GM12878 (cell line): ENCODE measurements at regions not wholly inside any gene's neighbourhood (a gene's known extent, or its start where the extent isn't known, plus 50 kb on each side); places are given as distances from the start of the nearest gene placed in this dataset.

Source experiments
- BACH1 ChIP-seq: fragments of 450-650 bp; IDR thresholded peaks from 2 replicates; pipeline ENCODE4 v1.6.1; 2017; ENCODE audit warnings: mild to moderate bottlenecking, borderline replicate concordance
- BMI1 ChIP-seq: fragments of 450-650 bp; IDR thresholded peaks from 2 replicates; pipeline ENCODE4 v1.6.1; 2016; ENCODE audit warnings: mild to moderate bottlenecking, moderate library complexity, borderline replicate concordance
- BRCA1 ChIP-seq: IDR thresholded peaks from 2 replicates; pipeline ENCODE4 v1.6.1; 2011; ENCODE audit warnings: low read depth, low read length, improper control_type of control experiment
- CHD1 ChIP-seq: IDR thresholded peaks from 2 replicates; pipeline ENCODE4 v1.6.1; 2012; ENCODE audit warnings: low read depth, low read length, improper control_type of control experiment
- ELK1 ChIP-seq: IDR thresholded peaks from 2 replicates; pipeline ENCODE4 v1.6.1; 2012; ENCODE audit warnings: low read depth, low read length, improper control_type of control experiment
- HCFC1 ChIP-seq: fragments of 150-350 bp; IDR thresholded peaks from 2 replicates; pipeline ENCODE4 v1.6.1; 2014; ENCODE audit warnings: low read length
- MEF2A ChIP-seq: IDR thresholded peaks from 2 replicates; pipeline ENCODE4 v1.6.1; 2011; ENCODE audit warnings: low read depth, mild to moderate bottlenecking, low read length, moderate library complexity; ENCODE audit not compliant: insufficient read depth
- MTA3 ChIP-seq: IDR thresholded peaks from 2 replicates; pipeline ENCODE4 v1.6.1; 2012; ENCODE audit warnings: low read length, inconsistent platforms, borderline replicate concordance
- MYC ChIP-seq: IDR thresholded peaks from 2 replicates; pipeline ENCODE4 v1.6.1; 2011; ENCODE audit warnings: mild to moderate bottlenecking, low read length, moderate library complexity, inconsistent platforms; ENCODE audit not compliant: insufficient read depth, insufficient replicate concordance, insufficient read length, severe bottlenecking
- NFXL1 ChIP-seq: fragments of 450-650 bp; IDR thresholded peaks from 2 replicates; pipeline ENCODE4 v1.6.1; 2017; ENCODE audit warnings: antibody characterized with exemption, mild to moderate bottlenecking, borderline replicate concordance
- NR2F1 ChIP-seq: fragments of 450-650 bp; conservative IDR thresholded peaks from 2 replicates; pipeline ENCODE4 v1.6.1; 2017; ENCODE audit warnings: mild to moderate bottlenecking
- PKNOX1 ChIP-seq: fragments of 450-650 bp; IDR thresholded peaks from 2 replicates; pipeline ENCODE4 v1.6.1; 2016; ENCODE audit warnings: mild to moderate bottlenecking
- POLR2A ChIP-seq: IDR thresholded peaks from 2 replicates; pipeline ENCODE4 v1.6.1; 2011; ENCODE audit warnings: low read depth, mild to moderate bottlenecking, low read length
- POU2F2 ChIP-seq: IDR thresholded peaks from 3 replicates; pipeline ENCODE4 v1.6.1; 2011; ENCODE audit warnings: low read depth, mild to moderate bottlenecking, low read length, borderline replicate concordance
- RAD21 ChIP-seq: IDR thresholded peaks from 2 replicates; pipeline ENCODE4 v1.6.1; 2011; ENCODE audit warnings: mild to moderate bottlenecking, low read depth, low read length, moderate library complexity; ENCODE audit not compliant: insufficient read depth
- REST ChIP-seq: IDR thresholded peaks from 2 replicates; pipeline ENCODE4 v1.6.1; 2012; ENCODE audit warnings: mild to moderate bottlenecking, low read depth, low read length
- SREBF1 ChIP-seq: IDR thresholded peaks from 2 replicates; pipeline ENCODE4 v1.6.1; 2012; ENCODE audit warnings: mild to moderate bottlenecking, low read length
- STAT3 ChIP-seq: IDR thresholded peaks from 2 replicates; pipeline ENCODE4 v1.6.1; 2011; ENCODE audit warnings: low read depth, low read length, improper control_type of control experiment
- TCF12 ChIP-seq: IDR thresholded peaks from 2 replicates; pipeline ENCODE4 v1.6.1; 2011; ENCODE audit warnings: low read depth, mild to moderate bottlenecking, low read length
- WRNIP1 ChIP-seq: IDR thresholded peaks from 2 replicates; pipeline ENCODE4 v1.6.1; 2011; ENCODE audit warnings: low read depth, low read length, improper control_type of control experiment, borderline replicate concordance
- YY1 ChIP-seq: IDR thresholded peaks from 2 replicates; pipeline ENCODE4 v1.6.1; 2011; ENCODE audit warnings: low read depth, mild to moderate bottlenecking, low read length
- ZNF207 ChIP-seq: fragments of 450-650 bp; IDR thresholded peaks from 2 replicates; pipeline ENCODE4 v1.6.1; 2014; ENCODE audit warnings: antibody characterized with exemption, mild to moderate bottlenecking, borderline replicate concordance
- ZNF622 ChIP-seq: fragments of 450-650 bp; IDR thresholded peaks from 2 replicates; pipeline ENCODE4 v1.6.1; 2017; ENCODE audit warnings: mild to moderate bottlenecking, inconsistent platforms
- TF ChIP-seq, protein P1 (sequence below): fragments of 450-650 bp; IDR thresholded peaks from 2 replicates; pipeline ENCODE4 v1.6.1; 2017; ENCODE audit warnings: borderline replicate concordance
- TF ChIP-seq, protein P2 (sequence below): IDR thresholded peaks from 2 replicates; pipeline ENCODE4 v1.6.1; 2012; ENCODE audit warnings: low read depth, low read length, improper control_type of control experiment

- TF ChIP-seq, protein P1, sequence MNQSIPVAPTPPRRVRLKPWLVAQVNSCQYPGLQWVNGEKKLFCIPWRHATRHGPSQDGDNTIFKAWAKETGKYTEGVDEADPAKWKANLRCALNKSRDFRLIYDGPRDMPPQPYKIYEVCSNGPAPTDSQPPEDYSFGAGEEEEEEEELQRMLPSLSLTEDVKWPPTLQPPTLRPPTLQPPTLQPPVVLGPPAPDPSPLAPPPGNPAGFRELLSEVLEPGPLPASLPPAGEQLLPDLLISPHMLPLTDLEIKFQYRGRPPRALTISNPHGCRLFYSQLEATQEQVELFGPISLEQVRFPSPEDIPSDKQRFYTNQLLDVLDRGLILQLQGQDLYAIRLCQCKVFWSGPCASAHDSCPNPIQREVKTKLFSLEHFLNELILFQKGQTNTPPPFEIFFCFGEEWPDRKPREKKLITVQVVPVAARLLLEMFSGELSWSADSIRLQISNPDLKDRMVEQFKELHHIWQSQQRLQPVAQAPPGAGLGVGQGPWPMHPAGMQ: no peak
- TF ChIP-seq REST (no peak), ZNF622 (no peak), TCF12 (peak; percentile 94), MTA3 (peak; percentile 98; the same call in 1 of the 2 replicates), WRNIP1 (no peak), BACH1 (peak; percentile 79; the same call in 1 of the 2 replicates), CHD1 (no peak; the same call in 1 of the 2 replicates), STAT3 (no peak), NFXL1 (no peak), PKNOX1 (peak; percentile 75), POU2F2 (peak; percentile 78), SREBF1 (peak; percentile 42), MYC (no peak), YY1 (0 out of 2 replicates have a peak, but pooled peaks have one; percentile 13), ELK1 (peak; percentile 29; the same call in 1 of the 2 replicates), MEF2A (peak; percentile 93), ZNF207 (no peak), HCFC1 (no peak), NR2F1 (peak; percentile 51), BMI1 (peak; percentile 85), RAD21 (peak; percentile 28; the same call in 1 of the 2 replicates), POLR2A (no peak), BRCA1 (no peak)
- TF ChIP-seq, protein P2, sequence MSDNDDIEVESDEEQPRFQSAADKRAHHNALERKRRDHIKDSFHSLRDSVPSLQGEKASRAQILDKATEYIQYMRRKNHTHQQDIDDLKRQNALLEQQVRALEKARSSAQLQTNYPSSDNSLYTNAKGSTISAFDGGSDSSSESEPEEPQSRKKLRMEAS: peak; percentile 95
Observed at GRCh38 chr5:124649491-124650146, 96.8 kb downstream of the ZNF608 start (continued).
